GM12878 (cell line): ENCODE measurements at regions not wholly inside any gene's neighbourhood (a gene's known extent, or its start where the extent isn't known, plus 50 kb on each side); places are given as distances from the start of the nearest gene placed in this dataset.

Experiments
- ATAC-seq: fragments of 200-7000 bp; cut with Tn5 transposase; 3 replicates; pipeline ENCODE4 v1.9.1; 2020; ENCODE audit warnings: mild to moderate bottlenecking, moderate library complexity
- BruUV-seq: library from RNA; stranded (reverse); fragments of 400-500 nt; replicated peaks from 2 replicates; lab custom pipeline; 2021; lab: Mats Ljungman, UMichigan
- CTCF ChIA-PET: fragments of 300-600 bp; sonication (Branson Sonifier 250); formaldehyde crosslinking; extraction: SDS; loops from one replicate; lab custom pipeline; 2021; ENCODE audit warnings: inconsistent platforms; lab: Yijun Ruan, JAX
- POLR2A ChIA-PET: fragments of 350-600 bp; formaldehyde crosslinking; extraction: SDS; loops from one replicate; lab custom pipeline; 2021; ENCODE audit warnings: inconsistent platforms; lab: Charles Lee
- RAD21 ChIA-PET: fragments of 300-600 bp; sonication (Branson Sonifier 250); formaldehyde crosslinking; loops from one replicate; lab custom pipeline; 2023; ENCODE audit warnings: antibody characterized with exemption; ENCODE audit not compliant: unreplicated experiment; lab: Charles Lee
- SMC1A ChIA-PET: fragments of 300-600 bp; sonication (Branson Sonifier 250); formaldehyde crosslinking; loops from one replicate; lab custom pipeline; 2023; ENCODE audit not compliant: unreplicated experiment, uncharacterized antibody; lab: Charles Lee
- DNase-seq: peaks from one replicate; pipeline ENCODE4 v3.0.0-alpha.2; 2011; ENCODE audit warnings: low read depth, low spot score
- FAIRE-seq: peaks from 3 replicates; lab custom pipeline; 2011; peaks lifted over from hg19 to GRCh38; lab: Jason Lieb, UNC
- H2AFZ ChIP-seq: 2 replicates; pipeline ENCODE4 v1.6.0; 2011; ENCODE audit warnings: low read depth, low read length, control low read depth; ENCODE audit not compliant: control insufficient read depth
- H3K27ac ChIP-seq: 2 replicates; pipeline ENCODE4 v1.5.1; 2011; ENCODE audit warnings: control low read depth; ENCODE audit not compliant: control insufficient read depth, insufficient read depth
- H3K27me3 ChIP-seq, 2 experiments: replicated peaks in 1 of 2; 2 replicates each; pipeline versions ENCODE4 v1.6.0 to v1.6.1; 2011; ENCODE audit warnings: low read length in 1 of 2; ENCODE audit not compliant: control insufficient read depth in 2 of 2, insufficient read depth in 2 of 2
- H3K36me3 ChIP-seq, 2 experiments: 2 replicates each; pipeline ENCODE4 v1.5.1; 2011; ENCODE audit warnings: low read length in 1 of 2; ENCODE audit not compliant: control insufficient read depth in 2 of 2, insufficient read depth in 2 of 2
- H3K4me1 ChIP-seq: 2 replicates; pipeline ENCODE4 v1.6.1; 2011; ENCODE audit warnings: mild to moderate bottlenecking, low read length, moderate library complexity, mixed read lengths; ENCODE audit not compliant: control insufficient read depth, insufficient read depth
- H3K4me2 ChIP-seq: 2 replicates; pipeline ENCODE4 v1.6.0; 2011; ENCODE audit warnings: control low read depth; ENCODE audit not compliant: control insufficient read depth, insufficient read depth
- H3K4me3 ChIP-seq: fragments of 200-600 bp; sonication (generic); 2 replicates; pipeline ENCODE4 v1.5.1; 2016
- H3K79me2 ChIP-seq: 2 replicates; pipeline ENCODE4 v1.6.0; 2011; ENCODE audit warnings: low read length; ENCODE audit not compliant: control insufficient read depth, insufficient read depth
- H3K9ac ChIP-seq: 2 replicates; pipeline ENCODE4 v1.8.0; 2011; ENCODE audit warnings: low read length, control low read depth, mixed read lengths; ENCODE audit not compliant: control insufficient read depth, insufficient read depth
- H3K9me3 ChIP-seq: replicated peaks from 3 replicates; pipeline ENCODE4 v1.5.1; 2011; ENCODE audit warnings: mild to moderate bottlenecking, low read length; ENCODE audit not compliant: control insufficient read depth, insufficient read depth
- H4K20me1 ChIP-seq: 2 replicates; pipeline ENCODE4 v1.6.0; 2011; ENCODE audit not compliant: control insufficient read depth, insufficient read depth
- FOXM1 ChIP-seq: IDR thresholded peaks from 2 replicates; pipeline ENCODE4 v1.6.1; 2012; ENCODE audit warnings: low read depth, mild to moderate bottlenecking, inconsistent platforms, low read length, moderate library complexity
- MYB ChIP-seq: fragments of 150-350 bp; IDR thresholded peaks from 2 replicates; pipeline ENCODE4 v1.6.1; 2014; ENCODE audit warnings: mild to moderate bottlenecking, low read depth, low read length, borderline replicate concordance
- POLR2AphosphoS2 ChIP-seq: IDR thresholded peaks from 2 replicates; pipeline ENCODE4 v1.6.1; 2011; ENCODE audit warnings: low read depth, mild to moderate bottlenecking, low read length, improper control_type of control experiment, moderate library complexity
- SP1 ChIP-seq: IDR thresholded peaks from one replicate; pipeline ENCODE4 v1.6.1; 2011; ENCODE audit warnings: low read depth, low read length
- SRF ChIP-seq, 2 experiments: IDR thresholded peaks; 2 replicates each; pipeline ENCODE4 v1.6.1; 2011; ENCODE audit warnings: low read depth in 2 of 2, low read length in 2 of 2, mild to moderate bottlenecking in 1 of 2, moderate library complexity in 1 of 2
- TAF1 ChIP-seq: IDR thresholded peaks from 2 replicates; pipeline ENCODE4 v1.6.1; 2011; ENCODE audit warnings: mild to moderate bottlenecking, low read depth, low read length, borderline replicate concordance
- WGBS: methylation state at CpG from one replicate; pipeline ENCODE4 v1.1.6; 2016; ENCODE audit warnings: low lambda C conversion rate; ENCODE audit not compliant: insufficient replicate concordance, insufficient coverage; ENCODE audit errors: missing lambda C conversion rate; 5-methylcytosine and 5-hydroxymethylcytosine counted together
- in situ Hi-C: fragments of 300-500 bp; cut with MboI; formaldehyde crosslinking; loops from 9 replicates; pipeline ENCODE4 v1.14.3; 2018; ENCODE audit warnings: mixed read lengths
- intact Hi-C: fragments of 100-400 bp; cut with micrococcal nuclease; formaldehyde crosslinking; loops from one replicate; pipeline ENCODE4 v1.14.2; 2022; ENCODE audit not compliant: unreplicated experiment
- TF ChIP-seq, protein P1 (sequence below): IDR thresholded peaks from 2 replicates; pipeline ENCODE4 v1.6.1; 2012; ENCODE audit warnings: mild to moderate bottlenecking, low read depth, low read length
- TF ChIP-seq, protein P2 (sequence below): fragments of 450-650 bp; IDR thresholded peaks from 2 replicates; pipeline ENCODE4 v1.6.1; 2017; ENCODE audit warnings: mild to moderate bottlenecking, low read depth, inconsistent platforms; ENCODE audit not compliant: poor library complexity, severe bottlenecking

DNA sequence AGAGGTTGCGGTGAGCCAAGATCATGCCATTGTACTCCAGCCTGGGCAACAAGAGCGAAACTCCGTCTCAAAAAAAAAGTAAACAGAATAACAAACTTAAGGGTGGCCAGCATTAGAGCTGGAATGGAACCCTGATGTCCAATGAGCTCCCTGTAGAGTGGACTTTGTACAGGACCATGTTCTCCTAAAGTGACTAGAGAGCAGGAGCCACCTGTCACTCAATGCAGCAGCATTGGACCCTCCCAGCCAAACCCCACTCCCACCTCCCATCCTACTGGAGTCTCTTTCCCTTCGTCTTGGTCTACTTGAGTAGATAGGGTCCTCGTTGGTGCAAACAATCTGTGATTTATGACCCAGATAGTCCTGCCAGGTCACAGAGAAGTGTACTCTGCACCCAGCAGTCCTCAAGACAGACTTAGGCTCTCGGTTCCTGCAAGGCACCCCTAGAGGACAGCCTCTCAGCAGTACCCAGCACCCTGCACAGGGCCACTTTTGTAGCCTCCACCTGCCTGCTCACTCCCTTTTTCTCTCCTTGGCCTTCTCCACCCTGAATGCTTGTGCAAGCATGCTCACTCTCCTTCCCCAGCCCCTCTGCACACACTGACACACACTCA is 69.2 kb upstream of the ZNF281 start:
- POLR2A ChIA-PET, result no interaction called here
- Histone ChIP-seq H3K4me3 (no peak overlapping the region), H4K20me1 (no peaks in the 10 kb centered on the region), H3K36me3 (no peaks in the 10 kb centered on the region), H3K4me1 (peaks cover 24% of the 10 kb centered on the region), H2AFZ (no peak overlapping the region), H3K79me2 (no peaks in the 10 kb centered on the region), H3K9me3 (no peaks in the 10 kb centered on the region), H3K27me3 (no peaks in the 10 kb centered on the region), H3K4me2 (no peak overlapping the region), H3K27ac (no peak overlapping the region), H3K9ac (no peak overlapping the region)
- RAD21 ChIA-PET, result interaction anchor here (1.0 to 2.8 kb wide), 4 partner anchors 10 to 98 kb away, joined by 3 to 13 read pairs (median 6); no protein-coding TSS in a partner anchor
- WGBS, result 79% methylated on average over 6 of the region's 6 CpGs
- TF ChIP-seq, protein P1, sequence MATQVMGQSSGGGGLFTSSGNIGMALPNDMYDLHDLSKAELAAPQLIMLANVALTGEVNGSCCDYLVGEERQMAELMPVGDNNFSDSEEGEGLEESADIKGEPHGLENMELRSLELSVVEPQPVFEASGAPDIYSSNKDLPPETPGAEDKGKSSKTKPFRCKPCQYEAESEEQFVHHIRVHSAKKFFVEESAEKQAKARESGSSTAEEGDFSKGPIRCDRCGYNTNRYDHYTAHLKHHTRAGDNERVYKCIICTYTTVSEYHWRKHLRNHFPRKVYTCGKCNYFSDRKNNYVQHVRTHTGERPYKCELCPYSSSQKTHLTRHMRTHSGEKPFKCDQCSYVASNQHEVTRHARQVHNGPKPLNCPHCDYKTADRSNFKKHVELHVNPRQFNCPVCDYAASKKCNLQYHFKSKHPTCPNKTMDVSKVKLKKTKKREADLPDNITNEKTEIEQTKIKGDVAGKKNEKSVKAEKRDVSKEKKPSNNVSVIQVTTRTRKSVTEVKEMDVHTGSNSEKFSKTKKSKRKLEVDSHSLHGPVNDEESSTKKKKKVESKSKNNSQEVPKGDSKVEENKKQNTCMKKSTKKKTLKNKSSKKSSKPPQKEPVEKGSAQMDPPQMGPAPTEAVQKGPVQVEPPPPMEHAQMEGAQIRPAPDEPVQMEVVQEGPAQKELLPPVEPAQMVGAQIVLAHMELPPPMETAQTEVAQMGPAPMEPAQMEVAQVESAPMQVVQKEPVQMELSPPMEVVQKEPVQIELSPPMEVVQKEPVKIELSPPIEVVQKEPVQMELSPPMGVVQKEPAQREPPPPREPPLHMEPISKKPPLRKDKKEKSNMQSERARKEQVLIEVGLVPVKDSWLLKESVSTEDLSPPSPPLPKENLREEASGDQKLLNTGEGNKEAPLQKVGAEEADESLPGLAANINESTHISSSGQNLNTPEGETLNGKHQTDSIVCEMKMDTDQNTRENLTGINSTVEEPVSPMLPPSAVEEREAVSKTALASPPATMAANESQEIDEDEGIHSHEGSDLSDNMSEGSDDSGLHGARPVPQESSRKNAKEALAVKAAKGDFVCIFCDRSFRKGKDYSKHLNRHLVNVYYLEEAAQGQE, result no peak
- TF ChIP-seq SRF (IDR thresholded peaks at IDR 0.05; ENCODE audit: low read depth in 2 of 2, low read length in 2 of 2), result no peak
- TF ChIP-seq, protein P2, sequence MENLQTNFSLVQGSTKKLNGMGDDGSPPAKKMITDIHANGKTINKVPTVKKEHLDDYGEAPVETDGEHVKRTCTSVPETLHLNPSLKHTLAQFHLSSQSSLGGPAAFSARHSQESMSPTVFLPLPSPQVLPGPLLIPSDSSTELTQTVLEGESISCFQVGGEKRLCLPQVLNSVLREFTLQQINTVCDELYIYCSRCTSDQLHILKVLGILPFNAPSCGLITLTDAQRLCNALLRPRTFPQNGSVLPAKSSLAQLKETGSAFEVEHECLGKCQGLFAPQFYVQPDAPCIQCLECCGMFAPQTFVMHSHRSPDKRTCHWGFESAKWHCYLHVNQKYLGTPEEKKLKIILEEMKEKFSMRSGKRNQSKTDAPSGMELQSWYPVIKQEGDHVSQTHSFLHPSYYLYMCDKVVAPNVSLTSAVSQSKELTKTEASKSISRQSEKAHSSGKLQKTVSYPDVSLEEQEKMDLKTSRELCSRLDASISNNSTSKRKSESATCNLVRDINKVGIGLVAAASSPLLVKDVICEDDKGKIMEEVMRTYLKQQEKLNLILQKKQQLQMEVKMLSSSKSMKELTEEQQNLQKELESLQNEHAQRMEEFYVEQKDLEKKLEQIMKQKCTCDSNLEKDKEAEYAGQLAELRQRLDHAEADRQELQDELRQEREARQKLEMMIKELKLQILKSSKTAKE, result no peak
- TF ChIP-seq FOXM1, result no peak
- TF ChIP-seq SP1, result no peak
- TF ChIP-seq MYB, result no peak
- TF ChIP-seq TAF1, result no peak
- no peak for TF ChIP-seq POLR2AphosphoS2
- CTCF ChIA-PET, result interaction anchor here (1.0 to 2.1 kb wide), 3 partner anchors 9 to 204 kb away, joined by 3 to 6 read pairs (median 6); no protein-coding TSS in a partner anchor
- no TSS peak for BruUV-seq
- ATAC-seq (no peak), DNase-seq (no peak), FAIRE-seq (no peak)
- in situ Hi-C loops (no loop called here), intact Hi-C loops (no loop called here)
- SMC1A ChIA-PET, result interaction anchor here (1.3 to 5.4 kb wide), 6 partner anchors 42 to 363 kb away, joined by 3 to 59 read pairs (median 5); no protein-coding TSS in a partner anchor
